H9 (cell line): ENCODE measurements at regions not wholly inside any gene's neighbourhood (a gene's known extent, or its start where the extent isn't known, plus 50 kb on each side); places are given as distances from the start of the nearest gene placed in this dataset.

ENCODE experiments used
- DNase-seq: peaks from one replicate; pipeline ENCODE4 v3.0.0-alpha.2; 2017
- H2AFZ ChIP-seq: one replicate; pipeline ENCODE4 v1.6.1; 2013; ENCODE audit warnings: mild to moderate bottlenecking, low read length, control low read depth, moderate library complexity
- H2AK5ac ChIP-seq: 2 replicates; pipeline ENCODE4 v1.6.1; 2013; ENCODE audit warnings: low read length, control low read depth, mixed read lengths; ENCODE audit not compliant: insufficient read length
- H2BK120ac ChIP-seq: one replicate; pipeline ENCODE4 v1.6.1; 2013; ENCODE audit warnings: low read depth, mild to moderate bottlenecking, low read length, control low read depth, inconsistent platforms; ENCODE audit not compliant: poor library complexity, severe bottlenecking
- H2BK12ac ChIP-seq: 2 replicates; pipeline ENCODE4 v1.6.1; 2013; ENCODE audit warnings: low read length, control low read depth, mixed read lengths, low read depth; ENCODE audit not compliant: insufficient read length
- H2BK15ac ChIP-seq: 2 replicates; pipeline ENCODE4 v1.6.1; 2013; ENCODE audit warnings: low read depth, low read length, control low read depth
- H2BK20ac ChIP-seq: one replicate; pipeline ENCODE4 v1.6.1; 2013; ENCODE audit warnings: low read depth, mild to moderate bottlenecking, low read length, control low read depth, inconsistent platforms; ENCODE audit not compliant: poor library complexity, severe bottlenecking
- H2BK5ac ChIP-seq: 2 replicates; pipeline ENCODE4 v1.6.1; 2013; ENCODE audit warnings: low read length, control low read depth, mixed read lengths; ENCODE audit not compliant: insufficient read length
- H3K14ac ChIP-seq: 2 replicates; pipeline ENCODE4 v1.6.1; 2013; ENCODE audit warnings: low read length, control low read depth; ENCODE audit not compliant: insufficient read depth
- H3K18ac ChIP-seq: 2 replicates; pipeline ENCODE4 v1.6.1; 2013; ENCODE audit warnings: low read depth, mild to moderate bottlenecking, mixed read lengths, low read length, control low read depth; ENCODE audit not compliant: insufficient read length
- H3K23ac ChIP-seq: 2 replicates; pipeline ENCODE4 v1.6.1; 2013; ENCODE audit warnings: low read length, control low read depth, mixed read lengths, low read depth; ENCODE audit not compliant: insufficient read length
- H3K23me2 ChIP-seq: 2 replicates; pipeline ENCODE4 v1.6.1; 2013; ENCODE audit warnings: low read depth, mild to moderate bottlenecking, mixed read lengths, low read length, control low read depth; ENCODE audit not compliant: insufficient read length, poor library complexity, severe bottlenecking
- H3K27ac ChIP-seq: 2 replicates; pipeline ENCODE4 v1.5.1; 2013; ENCODE audit warnings: low read length, control low read depth, mixed read lengths, low read depth; ENCODE audit not compliant: insufficient read length
- H3K27me3 ChIP-seq: 2 replicates; pipeline ENCODE4 v1.6.1; 2013; ENCODE audit warnings: low read length, control low read depth, inconsistent platforms; ENCODE audit not compliant: insufficient read depth
- H3K4ac ChIP-seq: 2 replicates; pipeline ENCODE4 v1.6.1; 2013; ENCODE audit warnings: low read depth, mild to moderate bottlenecking, control low read depth, inconsistent platforms, low read length, moderate library complexity
- H3K4me1 ChIP-seq: 2 replicates; pipeline ENCODE4 v1.6.1; 2013; ENCODE audit warnings: low read length, control low read depth, inconsistent platforms; ENCODE audit not compliant: insufficient read depth
- H3K4me2 ChIP-seq: 2 replicates; pipeline ENCODE4 v1.6.1; 2013; ENCODE audit warnings: low read length, control low read depth, mixed read lengths; ENCODE audit not compliant: insufficient read length, insufficient read depth
- H3K56ac ChIP-seq: 2 replicates; pipeline ENCODE4 v1.6.1; 2013; ENCODE audit warnings: low read depth, mild to moderate bottlenecking, mixed read lengths, low read length, control low read depth; ENCODE audit not compliant: insufficient read length
- H3K79me1 ChIP-seq: 2 replicates; pipeline ENCODE4 v1.6.1; 2013; ENCODE audit warnings: low read depth, mild to moderate bottlenecking, moderate library complexity, low read length, control low read depth, inconsistent platforms; ENCODE audit not compliant: insufficient read depth, poor library complexity, severe bottlenecking
- H3K79me2 ChIP-seq: 2 replicates; pipeline ENCODE4 v1.6.1; 2013; ENCODE audit warnings: low read length, control low read depth, inconsistent platforms; ENCODE audit not compliant: insufficient read depth
- H3K9ac ChIP-seq: 2 replicates; pipeline ENCODE4 v1.6.1; 2013; ENCODE audit warnings: low read length, control low read depth, mixed read lengths; ENCODE audit not compliant: insufficient read length; ENCODE audit errors: extremely low read depth
- H3K9me3 ChIP-seq: one replicate; pipeline ENCODE4 v1.6.1; 2013; ENCODE audit warnings: low read depth, low read length, inconsistent platforms; ENCODE audit not compliant: control insufficient read depth
- H3T11ph ChIP-seq: one replicate; pipeline ENCODE4 v1.6.1; 2013; ENCODE audit warnings: mild to moderate bottlenecking, low read length, control low read depth, inconsistent platforms
- H4K20me1 ChIP-seq: one replicate; pipeline ENCODE4 v1.6.1; 2013; ENCODE audit not compliant: control insufficient read depth, insufficient read length, insufficient read depth
- H4K5ac ChIP-seq: 2 replicates; pipeline ENCODE4 v1.6.1; 2013; ENCODE audit warnings: low read depth, mild to moderate bottlenecking, mixed read lengths, low read length, control low read depth; ENCODE audit not compliant: insufficient read length
- H4K8ac ChIP-seq: replicated peaks from 2 replicates; pipeline ENCODE4 v1.6.1; 2013; ENCODE audit warnings: low read length, control low read depth, mixed read lengths, low read depth; ENCODE audit not compliant: insufficient read length
- H4K91ac ChIP-seq: 2 replicates; pipeline ENCODE4 v1.6.1; 2013; ENCODE audit warnings: low read depth, mild to moderate bottlenecking, moderate library complexity, mixed read lengths, low read length, control low read depth; ENCODE audit not compliant: insufficient read length
- H3K27ac Mint-ChIP-seq, 3 experiments: 2 replicates in 2 of 3; 3 replicates in 1 of 3; pipeline ENCODE4 v1.8.0; 2020 to 2021; ENCODE audit warnings: mixed read lengths in 3 of 3, mild to moderate bottlenecking in 1 of 3, moderate library complexity in 1 of 3
- H3K27me3 Mint-ChIP-seq: 2 replicates; pipeline ENCODE4 v1.8.0; 2021; ENCODE audit warnings: low read depth, mild to moderate bottlenecking, moderate library complexity, mixed read lengths
- H3K36me3 Mint-ChIP-seq, 3 experiments: 2 replicates in 2 of 3; 3 replicates in 1 of 3; pipeline ENCODE4 v1.8.0; 2020 to 2021; ENCODE audit warnings: low read depth in 3 of 3, mixed read lengths in 3 of 3; ENCODE audit not compliant: insufficient read depth in 1 of 3
- H3K4me1 Mint-ChIP-seq, 2 experiments: 2 replicates each; pipeline ENCODE4 v1.8.0; 2020; ENCODE audit warnings: mixed read lengths in 2 of 2
- H3K4me3 Mint-ChIP-seq, 2 experiments: 2 replicates in 1 of 2; 3 replicates in 1 of 2; pipeline ENCODE4 v1.8.0; 2020 to 2021; ENCODE audit warnings: mild to moderate bottlenecking in 2 of 2, mixed read lengths in 2 of 2, moderate library complexity in 1 of 2
- H3K9me3 Mint-ChIP-seq, 2 experiments: 2 replicates in 1 of 2; 3 replicates in 1 of 2; pipeline ENCODE4 v1.8.0; 2020; ENCODE audit warnings: mild to moderate bottlenecking in 2 of 2, mixed read lengths in 2 of 2, moderate library complexity in 1 of 2
- CTCF ChIP-seq: fragments of 200-600 bp; sonication (generic); conservative IDR thresholded peaks from 3 replicates; pipeline ENCODE4 v1.8.0; 2021; ENCODE audit warnings: antibody characterized with exemption, mild to moderate bottlenecking
- WGBS: extraction: QIAGEN DNeasy Blood & Tissue Kit; methylation state at CpG from one replicate; pipeline ENCODE4 v1.1.7; 2013; ENCODE audit warnings: missing lambda C conversion rate, low lambda C conversion rate, mixed read lengths; ENCODE audit not compliant: insufficient read length; ENCODE audit errors: extremely low coverage; 5-methylcytosine and 5-hydroxymethylcytosine counted together

DNA sequence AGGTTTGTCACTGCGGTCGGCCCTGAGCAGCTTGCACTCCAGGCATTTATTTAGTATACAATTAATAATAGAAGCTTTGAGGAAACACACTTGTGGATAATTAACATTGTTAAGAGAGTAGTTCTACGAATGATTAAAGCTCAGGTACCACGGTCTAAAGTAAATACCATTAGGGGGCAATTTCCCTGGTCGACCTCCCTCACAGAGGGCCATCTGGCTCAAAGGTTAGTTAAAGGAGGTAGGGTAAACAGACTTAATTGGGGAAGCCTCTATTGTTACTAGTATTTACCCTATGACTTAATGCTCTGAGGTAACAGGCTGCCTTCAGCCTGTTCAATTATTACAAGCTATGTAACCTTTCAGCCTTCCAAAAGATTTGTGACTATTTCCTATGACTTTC lies 122.3 kb upstream of the SLC44A3 start:
- Histone ChIP-seq H2BK120ac (no peak overlapping the region), H4K91ac (no peak overlapping the region), H3K4me1 (no peaks in the 10 kb centered on the region; the same call in 1 of the 2 replicates), H4K8ac (no peak overlapping the region), H3K79me2 (no peaks in the 10 kb centered on the region), H3K9ac (no peak overlapping the region), H3K23me2 (no peaks in the 10 kb centered on the region), H2BK15ac (no peak overlapping the region), H4K5ac (no peak overlapping the region), H3T11ph (no peak overlapping the region), H3K4me2 (no peak overlapping the region), H2BK12ac (no peak overlapping the region), H3K9me3 (no peaks in the 10 kb centered on the region), H2AK5ac (no peak overlapping the region), H2BK20ac (no peak overlapping the region), H3K56ac (no peak overlapping the region), H4K20me1 (no peaks in the 10 kb centered on the region), H3K23ac (no peak overlapping the region), H2BK5ac (no peak overlapping the region), H3K14ac (no peak overlapping the region), H3K27me3 (no peaks in the 10 kb centered on the region), H3K79me1 (no peaks in the 10 kb centered on the region), H3K4ac (no peak overlapping the region), H3K18ac (no peak overlapping the region), H3K27ac (no peak overlapping the region), H2AFZ (no peak overlapping the region)
- no CpG with 5 or more reads among the region's 5 CpGs for WGBS
- Mint-ChIP-seq H3K27me3 (no peaks in the 10 kb centered on the region; the same call in 1 of the 2 replicates), H3K27ac (no peak overlapping the region; a peak in 1 of 7 replicates), H3K36me3 (peaks cover 0 to 5% (median 2%) of the 10 kb centered on the region in 3 experiments; a peak in 4 of 7 replicates), H3K9me3 (no peaks in the 10 kb centered on the region; a peak in 1 of 5 replicates), H3K4me1 (peaks cover 22 to 23% of the 10 kb centered on the region in 2 experiments), H3K4me3 (no peak overlapping the region)
- DNase-seq, result no peak
- TF ChIP-seq CTCF, result no peak
